Upper lobe of left lung (tissue), 6 donors: ENCODE measurements at regions not wholly inside any gene's neighbourhood (a gene's known extent, or its start where the extent isn't known, plus 50 kb on each side); places are given as distances from the start of the nearest gene placed in this dataset.

Experiments used
- ATAC-seq, 2 donors: fragments of 200-7000 bp; cut with Tn5 transposase; one replicate each; pipeline ENCODE4 v1.9.1; 2022; ENCODE audit warnings: mild to moderate bottlenecking in 2 of 2, moderate library complexity in 2 of 2; ENCODE audit not compliant: low FRiP score in 2 of 2
- DNase-seq, 2 donors: peaks; one replicate each; pipeline ENCODE4 v3.0.0-alpha.2; 2019 to 2020
- H3K27ac ChIP-seq, 4 donors: fragments of 200-600 bp; sonication (generic); one replicate each; pipeline ENCODE4 v1.5.1; 2016 to 2019
- H3K27me3 ChIP-seq, 4 donors: fragments of 200-600 bp; sonication (generic); one replicate each; pipeline ENCODE4 v1.5.1; 2017 to 2019
- H3K36me3 ChIP-seq, 4 donors: fragments of 200-600 bp; sonication (generic); one replicate each; pipeline ENCODE4 v1.5.1; 2016 to 2019
- H3K4me1 ChIP-seq, 4 donors: fragments of 200-600 bp; sonication (generic); one replicate each; pipeline ENCODE4 v1.5.1; 2018 to 2019
- H3K4me3 ChIP-seq, 4 donors: fragments of 200-600 bp; sonication (generic); one replicate each; pipeline ENCODE4 v1.5.1; 2017 to 2019; ENCODE audit warnings: mild to moderate bottlenecking in 2 of 4, moderate library complexity in 1 of 4
- H3K9me3 ChIP-seq, 4 donors: fragments of 200-600 bp; sonication (generic); one replicate each; pipeline ENCODE4 v1.5.1; 2018 to 2019
- EP300 ChIP-seq, 4 donors: sonication (generic); formaldehyde crosslinking; IDR thresholded peaks; one replicate each; pipeline ENCODE4 v1.5.1; 2017; ENCODE audit warnings: antibody characterized with exemption in 4 of 4, control low read depth in 2 of 4
- POLR2A ChIP-seq, 4 donors: fragments of 450-650 bp; IDR thresholded peaks; one replicate each; pipeline ENCODE4 v1.5.1; 2016 to 2017; ENCODE audit warnings: antibody characterized with exemption in 4 of 4, mild to moderate bottlenecking in 2 of 4
- POLR2AphosphoS5 ChIP-seq, 2 donors: sonication (generic); formaldehyde crosslinking; IDR thresholded peaks; one replicate each; pipeline ENCODE4 v1.5.1; 2017; ENCODE audit warnings: antibody characterized with exemption in 2 of 2
- WGBS, 2 donors: methylation state at CpG; one replicate each; pipeline ENCODE4 v1.1.5; 2017 to 2018; 5-methylcytosine and 5-hydroxymethylcytosine counted together
- TF ChIP-seq, protein P1 (sequence below), 6 experiments: fragments of 450-650 bp in 4 of 6; fragments of 200-600 bp in 2 of 6; sonication (generic) in 2 of 6; IDR thresholded peaks; one replicate each; pipeline ENCODE4 v1.5.1; 2016 to 2019; ENCODE audit warnings: antibody characterized with exemption in 6 of 6
- donor health status: DM: no; HTN: no; CAD: no; lungs with moderate emphysema.
- donor health status: DM: no; HTN: yes; CAD: no; lungs with severe emphysema.

DNA sequence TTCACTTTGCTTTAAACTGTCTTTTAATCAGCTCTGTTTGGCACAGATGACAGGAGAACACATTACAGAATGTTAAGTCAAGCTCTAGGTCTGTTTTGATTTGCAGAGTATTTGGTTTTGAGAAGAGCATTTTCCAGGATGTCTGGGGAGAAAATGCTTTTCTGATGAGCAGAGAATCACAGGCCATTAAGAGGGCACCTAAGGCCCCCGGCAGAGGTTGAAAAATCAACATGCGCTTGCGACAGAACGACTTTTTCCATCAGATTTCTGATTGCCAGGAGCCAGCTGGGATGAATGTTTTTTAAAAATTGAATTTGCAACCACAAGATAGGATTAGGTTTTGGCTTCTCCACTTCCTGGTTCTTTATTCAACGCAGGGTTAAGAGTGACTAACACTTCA, 304.5 kb downstream of the JRKL start:
- Histone ChIP-seq H3K4me1 (no peaks in the 10 kb centered on the region), H3K9me3 (no peaks in the 10 kb centered on the region), H3K27me3 (no peaks in the 10 kb centered on the region), H3K4me3 (no peak overlapping the region), H3K27ac (no peak overlapping the region), H3K36me3 (no peaks in the 10 kb centered on the region)
- TF ChIP-seq POLR2A (IDR thresholded peaks at IDR 0.05) (no peak), EP300 (IDR thresholded peaks at IDR 0.05) (no peak), POLR2AphosphoS5 (IDR thresholded peaks at IDR 0.05) (no peak)
- TF ChIP-seq, protein P1, sequence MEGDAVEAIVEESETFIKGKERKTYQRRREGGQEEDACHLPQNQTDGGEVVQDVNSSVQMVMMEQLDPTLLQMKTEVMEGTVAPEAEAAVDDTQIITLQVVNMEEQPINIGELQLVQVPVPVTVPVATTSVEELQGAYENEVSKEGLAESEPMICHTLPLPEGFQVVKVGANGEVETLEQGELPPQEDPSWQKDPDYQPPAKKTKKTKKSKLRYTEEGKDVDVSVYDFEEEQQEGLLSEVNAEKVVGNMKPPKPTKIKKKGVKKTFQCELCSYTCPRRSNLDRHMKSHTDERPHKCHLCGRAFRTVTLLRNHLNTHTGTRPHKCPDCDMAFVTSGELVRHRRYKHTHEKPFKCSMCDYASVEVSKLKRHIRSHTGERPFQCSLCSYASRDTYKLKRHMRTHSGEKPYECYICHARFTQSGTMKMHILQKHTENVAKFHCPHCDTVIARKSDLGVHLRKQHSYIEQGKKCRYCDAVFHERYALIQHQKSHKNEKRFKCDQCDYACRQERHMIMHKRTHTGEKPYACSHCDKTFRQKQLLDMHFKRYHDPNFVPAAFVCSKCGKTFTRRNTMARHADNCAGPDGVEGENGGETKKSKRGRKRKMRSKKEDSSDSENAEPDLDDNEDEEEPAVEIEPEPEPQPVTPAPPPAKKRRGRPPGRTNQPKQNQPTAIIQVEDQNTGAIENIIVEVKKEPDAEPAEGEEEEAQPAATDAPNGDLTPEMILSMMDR (IDR thresholded peaks at IDR 0.05), result no peak
- no peak for DNase-seq
- 85 to 89% methylated on average over 5 of the region's 5 CpGs for WGBS, 2 donors
- no peak for ATAC-seq

DNA sequence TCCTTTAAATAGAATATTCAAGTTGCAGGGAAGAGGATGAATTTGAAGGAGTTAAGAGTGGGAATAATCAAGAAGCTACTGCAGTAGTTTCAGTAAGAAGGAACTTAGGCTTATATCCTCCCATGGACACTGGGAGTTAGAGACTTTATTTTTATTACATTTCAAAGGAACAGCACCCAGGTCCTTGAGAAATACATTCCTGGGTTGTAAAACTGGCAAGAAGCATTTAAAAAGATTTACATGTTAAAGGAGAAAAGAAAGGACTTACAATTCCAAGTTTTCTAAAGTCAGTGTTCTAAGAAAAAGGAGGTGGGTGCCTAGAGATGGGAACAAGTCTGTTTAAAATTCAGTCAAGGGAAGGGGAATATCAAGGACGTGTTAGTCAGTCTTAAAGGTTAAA, 306.9 kb downstream of the JRKL start:
- no peak for TF ChIP-seq POLR2AphosphoS5 (IDR thresholded peaks at IDR 0.05)
- TF ChIP-seq, protein P1 (IDR thresholded peaks at IDR 0.05), result no peak
- H3K9me3 ChIP-seq, result no peaks in the 10 kb centered on the region
- H3K27ac ChIP-seq, result no peak overlapping the region
- H3K4me1 ChIP-seq, result no peaks in the 10 kb centered on the region
- DNase-seq (no peak), ATAC-seq (no peak)
- no peaks in the 10 kb centered on the region for H3K36me3 ChIP-seq
- no peaks in the 10 kb centered on the region for H3K27me3 ChIP-seq
- H3K4me3 ChIP-seq, result no peak overlapping the region
- 20 to 32% methylated on average over 1 of the region's 1 CpG for WGBS, 2 donors

DNA sequence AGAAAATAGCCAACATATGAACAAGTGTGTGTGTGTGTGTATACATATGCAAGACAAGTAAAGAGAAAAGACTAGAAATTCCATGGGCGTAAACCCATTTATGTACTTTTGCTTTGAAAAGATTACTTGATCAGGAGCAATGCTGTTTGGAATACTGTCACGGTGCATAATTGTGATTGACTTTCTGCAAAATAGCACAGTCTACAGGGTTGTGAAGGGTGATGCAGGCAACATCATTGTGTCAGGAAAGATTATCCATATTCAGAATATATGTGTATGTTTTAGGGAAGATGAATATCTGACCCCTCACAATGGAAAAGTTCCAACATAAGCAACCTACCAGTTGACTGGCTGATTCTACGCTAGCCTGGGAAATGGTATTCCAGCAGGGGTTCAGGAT, 307.7 kb downstream of the JRKL start:
- Histone ChIP-seq H3K4me3 (no peak overlapping the region), H3K36me3 (no peaks in the 10 kb centered on the region), H3K27ac (no peak overlapping the region), H3K4me1 (no peaks in the 10 kb centered on the region), H3K9me3 (no peaks in the 10 kb centered on the region), H3K27me3 (no peaks in the 10 kb centered on the region)
- ATAC-seq (no peak), DNase-seq (no peak)
- 89% methylated on average over 3 of the region's 3 CpGs for WGBS, 2 donors
- no peak for TF ChIP-seq POLR2AphosphoS5 (IDR thresholded peaks at IDR 0.05)
- TF ChIP-seq, protein P1 (IDR thresholded peaks at IDR 0.05), result no peak
- TF ChIP-seq POLR2A (IDR thresholded peaks at IDR 0.05), result no peak
- no peak for TF ChIP-seq EP300 (IDR thresholded peaks at IDR 0.05)

- TF ChIP-seq EP300 (IDR thresholded peaks at IDR 0.05) (no peak), POLR2AphosphoS5 (IDR thresholded peaks at IDR 0.05) (no peak), POLR2A (IDR thresholded peaks at IDR 0.05) (no peak)
- TF ChIP-seq, protein P1 (IDR thresholded peaks at IDR 0.05), result no peak
- Histone ChIP-seq H3K27ac (no peak overlapping the region), H3K27me3 (no peaks in the 10 kb centered on the region), H3K36me3 (no peaks in the 10 kb centered on the region), H3K9me3 (no peaks in the 10 kb centered on the region), H3K4me1 (no peaks in the 10 kb centered on the region), H3K4me3 (no peak overlapping the region)
- 49 to 62% methylated on average over 3 of the region's 3 CpGs for whole genome bisulfite sequencing, 2 donors
- ATAC-seq (no peak), DNase-seq (no peak)
Observed at GRCh38 chr11:96704847-96705246, 315.0 kb downstream of the JRKL start.

GRCh38 chr11:96706761-96707160, 316.9 kb downstream of the JRKL start:
- DNase-seq (no peak), ATAC-seq (no peak)
- Histone ChIP-seq H3K27me3 (no peaks in the 10 kb centered on the region), H3K36me3 (no peaks in the 10 kb centered on the region), H3K4me1 (no peaks in the 10 kb centered on the region), H3K9me3 (no peaks in the 10 kb centered on the region), H3K27ac (no peak overlapping the region), H3K4me3 (no peak overlapping the region)
- WGBS, 2 donors, result 58 to 69% methylated on average over 3 of the region's 3 CpGs
- TF ChIP-seq, protein P1 (IDR thresholded peaks at IDR 0.05), result no peak
- TF ChIP-seq POLR2A (IDR thresholded peaks at IDR 0.05) (no peak), POLR2AphosphoS5 (IDR thresholded peaks at IDR 0.05) (no peak), EP300 (IDR thresholded peaks at IDR 0.05) (no peak)
